ENCODE measurements at regions not wholly inside any gene's neighbourhood (a gene's known extent, or its start where the extent isn't known, plus 50 kb on each side); places are given as distances from the start of the nearest gene placed in this dataset.
"Not testable (repeated sequence)": the region's sequence is repeated elsewhere in the genome, so short reads cannot be mapped to it uniquely, and the experiment has no call there.

DNA sequence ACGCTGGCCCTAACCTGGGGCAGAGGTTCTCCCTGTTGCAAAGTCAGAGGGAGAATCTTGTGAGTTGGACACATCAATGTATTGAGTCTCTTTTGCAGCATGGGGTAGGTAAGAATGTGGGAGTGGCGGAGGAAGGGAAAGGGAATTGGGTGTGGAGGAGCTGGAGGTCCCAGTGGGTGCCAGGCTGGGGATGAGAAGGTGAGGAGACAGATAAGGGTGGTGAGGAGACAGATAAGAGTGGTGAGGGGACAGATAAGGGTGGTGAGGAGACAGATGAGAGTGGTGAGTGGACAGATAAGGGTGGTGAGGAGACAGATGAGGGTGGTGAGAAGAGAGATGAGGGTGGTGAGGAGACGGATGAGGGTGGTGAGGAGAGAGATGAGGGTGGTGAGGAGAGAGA, 72.9 kb upstream of the SFSWAP start:
- DNase-seq: no peak

- no peak for DNase-seq
Observed at GRCh38 chr12:131639270-131639940, 71.5 kb upstream of the SFSWAP start.

GRCh38 chr12:131640525-131640924, 70.4 kb upstream of the SFSWAP start:
- no peak for DNase-seq

DNA sequence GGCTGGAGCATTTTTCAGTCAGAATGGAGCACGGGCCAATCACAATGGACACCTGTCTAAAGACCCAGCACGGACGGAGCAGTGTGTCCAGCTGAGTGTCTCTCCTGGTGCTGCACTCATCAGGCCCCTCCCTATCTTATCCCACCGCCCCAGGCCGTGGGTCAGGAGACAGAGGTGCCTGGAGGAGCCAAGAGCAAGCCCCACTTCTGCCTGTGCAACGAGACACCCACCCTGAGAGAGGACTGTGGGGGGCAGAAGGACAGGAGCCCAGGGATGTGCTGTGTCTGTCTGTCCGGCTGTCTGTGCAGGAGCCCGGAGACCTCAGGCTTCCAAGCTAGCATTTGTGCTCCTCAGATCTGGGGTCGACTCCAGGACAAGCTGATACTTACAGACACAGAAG, 69.6 kb upstream of the SFSWAP start:
- DNase-seq: no peak

GRCh38 chr12:131642101-131642540, 68.8 kb upstream of the SFSWAP start:
- DNase-seq: no peak

DNA sequence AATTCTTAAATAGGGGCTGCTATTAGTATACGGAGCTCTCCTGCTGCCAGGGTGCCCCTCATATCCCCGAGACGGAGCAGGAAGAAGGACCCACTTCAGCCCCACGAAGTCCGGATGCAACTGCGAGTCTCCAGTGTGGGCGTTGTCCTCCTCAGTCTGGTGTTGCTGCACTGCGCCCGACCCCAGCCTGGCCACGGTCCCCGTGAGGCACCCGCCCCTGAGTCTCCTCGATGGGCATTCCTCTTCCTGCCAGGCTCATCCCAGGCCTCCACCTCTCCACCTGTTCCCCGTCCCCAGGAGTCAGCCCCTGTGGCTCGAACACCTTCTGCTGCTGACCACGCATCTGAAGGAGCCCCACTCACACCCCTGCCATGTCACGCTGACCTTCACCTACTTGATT, 68.1 kb upstream of the SFSWAP start:
- DNase-seq: no peak

- DNase-seq: no peak
Observed at GRCh38 chr12:131643631-131644452, 67.0 kb upstream of the SFSWAP start.

GRCh38 chr12:131644481-131644880, 66.4 kb upstream of the SFSWAP start:
- no peak for DNase-seq

GRCh38 chr12:131644917-131645316, 66.0 kb upstream of the SFSWAP start:
- DNase-seq: not testable (repeated sequence)

DNA sequence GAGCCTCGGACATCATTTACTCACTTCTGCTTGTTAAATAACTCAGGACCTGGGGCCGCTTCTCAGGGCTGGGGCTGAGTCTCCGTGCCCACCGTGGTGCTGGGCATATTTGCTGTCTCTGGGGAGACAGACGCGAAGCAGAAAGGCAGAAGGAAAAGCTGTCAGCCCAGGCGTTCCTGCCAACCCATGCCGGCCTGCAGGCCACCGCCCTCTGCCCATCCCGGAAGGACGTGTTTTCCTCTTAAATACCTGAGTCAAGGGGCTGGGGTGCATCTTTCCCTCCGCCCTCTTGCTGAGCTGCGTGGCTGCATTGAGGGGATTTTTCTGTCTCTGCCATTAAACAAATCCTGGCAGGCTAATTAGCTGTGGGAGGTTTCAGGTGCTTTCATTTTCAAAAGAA, 65.3 kb upstream of the SFSWAP start:
- DNase-seq: not testable (repeated sequence)

GRCh38 chr12:131646444-131646843, 64.4 kb upstream of the SFSWAP start:
- not testable (repeated sequence) for DNase-seq

- no peak for DNase-seq
Observed at GRCh38 chr12:131647667-131648066, 63.2 kb upstream of the SFSWAP start.

GRCh38 chr12:131655469-131656174, 55.3 kb upstream of the SFSWAP start:
- DNase-seq: not testable (repeated sequence)

GRCh38 chr12:131656796-131657195, 54.1 kb upstream of the SFSWAP start:
- not testable (repeated sequence) for DNase-seq

DNA sequence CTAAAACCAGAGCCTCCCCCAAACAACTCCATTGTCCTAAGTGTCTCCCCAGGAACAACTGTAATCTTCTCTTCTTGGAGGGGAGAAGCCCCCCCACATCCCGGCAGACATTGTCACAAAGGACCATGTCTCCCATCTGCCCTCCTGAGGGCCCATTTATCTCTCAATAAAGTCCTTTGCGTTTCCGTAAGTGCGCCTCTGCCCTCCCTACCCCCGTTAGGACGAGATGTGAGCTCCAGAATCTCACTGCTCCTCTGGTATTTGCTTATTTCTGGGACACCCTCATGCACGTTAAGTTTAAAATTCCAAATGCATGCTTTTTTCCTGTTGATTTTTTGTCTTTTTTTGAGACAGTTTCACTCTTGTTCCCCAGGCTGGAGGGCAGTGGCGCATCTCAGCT, 52.3 kb upstream of the SFSWAP start:
- not testable (repeated sequence) for DNase-seq

GRCh38 chr12:131659484-131659883, 51.4 kb upstream of the SFSWAP start:
- DNase-seq: not testable (repeated sequence)

DNA sequence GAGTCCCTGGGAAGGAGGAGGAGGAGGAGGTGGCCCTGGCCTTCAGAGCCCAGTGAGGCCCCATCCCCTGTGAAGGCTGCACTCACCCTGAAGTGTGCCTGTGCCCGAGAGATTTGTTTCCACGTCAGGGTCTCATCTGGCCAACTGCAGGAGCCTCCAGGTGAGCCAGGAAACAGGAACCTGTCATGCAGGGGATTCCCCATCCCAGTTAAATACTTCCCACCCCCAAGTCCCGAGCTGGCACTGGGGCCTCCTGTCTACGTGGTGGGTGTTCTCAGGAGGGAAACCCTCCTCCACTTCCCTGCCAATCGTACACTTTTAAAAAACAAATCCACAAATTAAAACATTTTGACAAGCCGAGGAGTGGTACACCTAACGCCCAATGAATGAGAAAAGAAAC, 50.9 kb upstream of the SFSWAP start:
- not testable (repeated sequence) for DNase-seq

GRCh38 chr12:131660401-131660800, 50.5 kb upstream of the SFSWAP start:
- DNase-seq: not testable (repeated sequence)

Data from fibroblast of skin of back (primary cell).